GM12878 (cell line): ENCODE measurements at regions not wholly inside any gene's neighbourhood (a gene's known extent, or its start where the extent isn't known, plus 50 kb on each side); places are given as distances from the start of the nearest gene placed in this dataset.

Source experiments
- ATAC-seq: fragments of 200-7000 bp; cut with Tn5 transposase; 3 replicates; pipeline ENCODE4 v1.9.1; 2020; ENCODE audit warnings: mild to moderate bottlenecking, moderate library complexity
- BruUV-seq: library from RNA; stranded (reverse); fragments of 400-500 nt; replicated peaks from 2 replicates; lab custom pipeline; 2021; lab: Mats Ljungman, UMichigan
- CTCF ChIA-PET: fragments of 300-600 bp; sonication (Branson Sonifier 250); formaldehyde crosslinking; extraction: SDS; loops from one replicate; lab custom pipeline; 2021; ENCODE audit warnings: inconsistent platforms; lab: Yijun Ruan, JAX
- POLR2A ChIA-PET: fragments of 350-600 bp; formaldehyde crosslinking; extraction: SDS; loops from one replicate; lab custom pipeline; 2021; ENCODE audit warnings: inconsistent platforms; lab: Charles Lee
- RAD21 ChIA-PET: fragments of 300-600 bp; sonication (Branson Sonifier 250); formaldehyde crosslinking; loops from one replicate; lab custom pipeline; 2023; ENCODE audit warnings: antibody characterized with exemption; ENCODE audit not compliant: unreplicated experiment; lab: Charles Lee
- SMC1A ChIA-PET: fragments of 300-600 bp; sonication (Branson Sonifier 250); formaldehyde crosslinking; loops from one replicate; lab custom pipeline; 2023; ENCODE audit not compliant: unreplicated experiment, uncharacterized antibody; lab: Charles Lee
- DNase-seq: peaks from one replicate; pipeline ENCODE4 v3.0.0-alpha.2; 2011; ENCODE audit warnings: low read depth, low spot score
- FAIRE-seq: peaks from 3 replicates; lab custom pipeline; 2011; peaks lifted over from hg19 to GRCh38; lab: Jason Lieb, UNC
- H2AFZ ChIP-seq: 2 replicates; pipeline ENCODE4 v1.6.0; 2011; ENCODE audit warnings: low read depth, low read length, control low read depth; ENCODE audit not compliant: control insufficient read depth
- H3K27ac ChIP-seq: 2 replicates; pipeline ENCODE4 v1.5.1; 2011; ENCODE audit warnings: control low read depth; ENCODE audit not compliant: control insufficient read depth, insufficient read depth
- H3K27me3 ChIP-seq, 2 experiments: replicated peaks in 1 of 2; 2 replicates each; pipeline versions ENCODE4 v1.6.0 to v1.6.1; 2011; ENCODE audit warnings: low read length in 1 of 2; ENCODE audit not compliant: control insufficient read depth in 2 of 2, insufficient read depth in 2 of 2
- H3K36me3 ChIP-seq, 2 experiments: 2 replicates each; pipeline ENCODE4 v1.5.1; 2011; ENCODE audit warnings: low read length in 1 of 2; ENCODE audit not compliant: control insufficient read depth in 2 of 2, insufficient read depth in 2 of 2
- H3K4me1 ChIP-seq: 2 replicates; pipeline ENCODE4 v1.6.1; 2011; ENCODE audit warnings: mild to moderate bottlenecking, low read length, moderate library complexity, mixed read lengths; ENCODE audit not compliant: control insufficient read depth, insufficient read depth
- H3K4me2 ChIP-seq: 2 replicates; pipeline ENCODE4 v1.6.0; 2011; ENCODE audit warnings: control low read depth; ENCODE audit not compliant: control insufficient read depth, insufficient read depth
- H3K4me3 ChIP-seq: fragments of 200-600 bp; sonication (generic); 2 replicates; pipeline ENCODE4 v1.5.1; 2016
- H3K79me2 ChIP-seq: 2 replicates; pipeline ENCODE4 v1.6.0; 2011; ENCODE audit warnings: low read length; ENCODE audit not compliant: control insufficient read depth, insufficient read depth
- H3K9ac ChIP-seq: 2 replicates; pipeline ENCODE4 v1.8.0; 2011; ENCODE audit warnings: low read length, control low read depth, mixed read lengths; ENCODE audit not compliant: control insufficient read depth, insufficient read depth
- H3K9me3 ChIP-seq: replicated peaks from 3 replicates; pipeline ENCODE4 v1.5.1; 2011; ENCODE audit warnings: mild to moderate bottlenecking, low read length; ENCODE audit not compliant: control insufficient read depth, insufficient read depth
- H4K20me1 ChIP-seq: 2 replicates; pipeline ENCODE4 v1.6.0; 2011; ENCODE audit not compliant: control insufficient read depth, insufficient read depth
- ATF7 ChIP-seq: fragments of 450-650 bp; IDR thresholded peaks from 2 replicates; pipeline ENCODE4 v1.6.1; 2016; ENCODE audit warnings: low read depth, mild to moderate bottlenecking
- CBX5 ChIP-seq: sonication (generic); IDR thresholded peaks from 2 replicates; pipeline ENCODE4 v1.6.1; 2016; ENCODE audit warnings: low read depth, moderate library complexity, mild to moderate bottlenecking, inconsistent platforms
- FOXM1 ChIP-seq: IDR thresholded peaks from 2 replicates; pipeline ENCODE4 v1.6.1; 2012; ENCODE audit warnings: low read depth, mild to moderate bottlenecking, inconsistent platforms, low read length, moderate library complexity
- IKZF2 ChIP-seq, 2 experiments: fragments of 450-650 bp; IDR thresholded peaks; 2 replicates each; pipeline ENCODE4 v1.6.1; 2017; ENCODE audit warnings: mild to moderate bottlenecking in 2 of 2, moderate library complexity in 2 of 2
- IRF4 ChIP-seq: IDR thresholded peaks from 2 replicates; pipeline ENCODE4 v1.6.1; 2011; ENCODE audit warnings: low read depth, low read length
- KAT2A ChIP-seq: conservative IDR thresholded peaks from 2 replicates; pipeline ENCODE4 v1.6.1; 2011; ENCODE audit warnings: low read depth, low read length; ENCODE audit not compliant: control insufficient read depth
- POLR2AphosphoS2 ChIP-seq: IDR thresholded peaks from 2 replicates; pipeline ENCODE4 v1.6.1; 2011; ENCODE audit warnings: low read depth, mild to moderate bottlenecking, low read length, improper control_type of control experiment, moderate library complexity
- POU2F2 ChIP-seq: IDR thresholded peaks from 3 replicates; pipeline ENCODE4 v1.6.1; 2011; ENCODE audit warnings: low read depth, mild to moderate bottlenecking, low read length, borderline replicate concordance
- RCOR1 ChIP-seq: conservative IDR thresholded peaks from 2 replicates; pipeline ENCODE4 v1.6.1; 2012; ENCODE audit warnings: low read depth, low read length, improper control_type of control experiment
- RELA ChIP-seq: fragments of 450-650 bp; IDR thresholded peaks from 2 replicates; pipeline ENCODE4 v1.8.0; 2014; ENCODE audit warnings: borderline replicate concordance; ENCODE audit not compliant: partially characterized antibody
- RUNX3 ChIP-seq: IDR thresholded peaks from 2 replicates; pipeline ENCODE4 v1.6.1; 2012; ENCODE audit warnings: low read length, inconsistent platforms
- SMAD1 ChIP-seq: fragments of 450-650 bp; IDR thresholded peaks from 2 replicates; pipeline ENCODE4 v1.6.1; 2018; ENCODE audit warnings: mild to moderate bottlenecking, low read depth; ENCODE audit not compliant: partially characterized antibody
- SMARCA5 ChIP-seq: fragments of 450-650 bp; IDR thresholded peaks from 2 replicates; pipeline ENCODE4 v1.6.1; 2017; ENCODE audit warnings: mild to moderate bottlenecking
- TBL1XR1 ChIP-seq: IDR thresholded peaks from 2 replicates; pipeline ENCODE4 v1.6.1; 2012; ENCODE audit warnings: low read depth, low read length, improper control_type of control experiment
- TCF12 ChIP-seq: IDR thresholded peaks from 2 replicates; pipeline ENCODE4 v1.6.1; 2011; ENCODE audit warnings: low read depth, mild to moderate bottlenecking, low read length
- ZNF24 ChIP-seq: fragments of 450-650 bp; IDR thresholded peaks from 2 replicates; pipeline ENCODE4 v1.6.1; 2017; ENCODE audit warnings: antibody characterized with exemption, mild to moderate bottlenecking
- whole genome bisulfite sequencing: methylation state at CpG from one replicate; pipeline ENCODE4 v1.1.6; 2016; ENCODE audit warnings: low lambda C conversion rate; ENCODE audit not compliant: insufficient replicate concordance, insufficient coverage; ENCODE audit errors: missing lambda C conversion rate; 5-methylcytosine and 5-hydroxymethylcytosine counted together
- in situ Hi-C: fragments of 300-500 bp; cut with MboI; formaldehyde crosslinking; loops from 9 replicates; pipeline ENCODE4 v1.14.3; 2018; ENCODE audit warnings: mixed read lengths
- intact Hi-C: fragments of 100-400 bp; cut with micrococcal nuclease; formaldehyde crosslinking; loops from one replicate; pipeline ENCODE4 v1.14.2; 2022; ENCODE audit not compliant: unreplicated experiment
- TF ChIP-seq, protein P1 (sequence below): fragments of 450-650 bp; IDR thresholded peaks from 2 replicates; pipeline ENCODE4 v1.6.1; 2017; ENCODE audit warnings: borderline replicate concordance
- TF ChIP-seq, protein P2 (sequence below): IDR thresholded peaks from 2 replicates; pipeline ENCODE4 v1.6.1; 2012; ENCODE audit warnings: low read depth, low read length, improper control_type of control experiment
- TF ChIP-seq, protein P3 (sequence below): fragments of 150-350 bp; IDR thresholded peaks from 2 replicates; pipeline ENCODE4 v1.6.1; 2014; ENCODE audit warnings: mild to moderate bottlenecking, low read depth, low read length

DNA sequence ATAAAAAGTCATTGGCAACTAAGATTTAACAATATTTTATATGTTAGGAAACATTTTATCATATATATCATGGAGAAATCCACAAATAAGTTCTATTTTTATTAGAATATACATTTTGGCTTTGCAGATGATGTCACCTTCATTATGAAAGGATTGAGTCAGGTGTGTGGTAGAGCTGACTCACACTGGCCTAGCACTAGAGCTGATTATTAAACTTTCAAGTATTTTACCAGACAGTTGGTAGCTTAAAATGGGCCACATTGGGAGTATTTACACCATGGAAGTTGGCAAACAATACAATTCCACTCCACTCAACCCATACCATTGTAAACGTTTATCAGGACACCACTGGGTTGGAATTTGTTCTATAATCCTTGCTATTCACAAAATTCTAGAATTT, 1036.6 kb downstream of the TRHDE start:
- H3K9ac ChIP-seq, result no peak overlapping the region
- no peak overlapping the region for H3K27ac ChIP-seq
- ChIA-PET SMC1A (interaction anchor here (0.5 kb wide), 1 partner anchor 682 kb away, joined by 3 read pairs; no protein-coding TSS in a partner anchor), RAD21 (no interaction called here), POLR2A (no interaction called here), CTCF (interaction anchor here (0.8 kb wide), 1 partner anchor 11 kb away, joined by 3 read pairs; no protein-coding TSS in a partner anchor)
- 0% methylated on average over 1 of the region's 1 CpG for WGBS
- FAIRE-seq (no peak), DNase-seq (no peak), ATAC-seq (no peak)
- H3K4me1 ChIP-seq, result no peaks in the 10 kb centered on the region
- in situ Hi-C loops, result no loop called here
- no peaks in the 10 kb centered on the region for H3K27me3 ChIP-seq
- H3K36me3 ChIP-seq, result no peaks in the 10 kb centered on the region
- H3K4me2 ChIP-seq, result no peak overlapping the region
- no peaks in the 10 kb centered on the region for H4K20me1 ChIP-seq
- intact Hi-C loops, result no loop called here
- TF ChIP-seq FOXM1 (no peak), RELA (no peak), TBL1XR1 (no peak), POLR2AphosphoS2 (no peak), IKZF2 (IDR thresholded peaks at IDR 0.05) (no peak), IRF4 (no peak), ZNF24 (no peak), KAT2A (no peak), SMARCA5 (no peak), CBX5 (no peak), ATF7 (no peak), SMAD1 (no peak), RUNX3 (no peak), TCF12 (no peak), RCOR1 (no peak), POU2F2 (no peak)
- TF ChIP-seq, protein P1, sequence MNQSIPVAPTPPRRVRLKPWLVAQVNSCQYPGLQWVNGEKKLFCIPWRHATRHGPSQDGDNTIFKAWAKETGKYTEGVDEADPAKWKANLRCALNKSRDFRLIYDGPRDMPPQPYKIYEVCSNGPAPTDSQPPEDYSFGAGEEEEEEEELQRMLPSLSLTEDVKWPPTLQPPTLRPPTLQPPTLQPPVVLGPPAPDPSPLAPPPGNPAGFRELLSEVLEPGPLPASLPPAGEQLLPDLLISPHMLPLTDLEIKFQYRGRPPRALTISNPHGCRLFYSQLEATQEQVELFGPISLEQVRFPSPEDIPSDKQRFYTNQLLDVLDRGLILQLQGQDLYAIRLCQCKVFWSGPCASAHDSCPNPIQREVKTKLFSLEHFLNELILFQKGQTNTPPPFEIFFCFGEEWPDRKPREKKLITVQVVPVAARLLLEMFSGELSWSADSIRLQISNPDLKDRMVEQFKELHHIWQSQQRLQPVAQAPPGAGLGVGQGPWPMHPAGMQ, result no peak
- TF ChIP-seq, protein P2, sequence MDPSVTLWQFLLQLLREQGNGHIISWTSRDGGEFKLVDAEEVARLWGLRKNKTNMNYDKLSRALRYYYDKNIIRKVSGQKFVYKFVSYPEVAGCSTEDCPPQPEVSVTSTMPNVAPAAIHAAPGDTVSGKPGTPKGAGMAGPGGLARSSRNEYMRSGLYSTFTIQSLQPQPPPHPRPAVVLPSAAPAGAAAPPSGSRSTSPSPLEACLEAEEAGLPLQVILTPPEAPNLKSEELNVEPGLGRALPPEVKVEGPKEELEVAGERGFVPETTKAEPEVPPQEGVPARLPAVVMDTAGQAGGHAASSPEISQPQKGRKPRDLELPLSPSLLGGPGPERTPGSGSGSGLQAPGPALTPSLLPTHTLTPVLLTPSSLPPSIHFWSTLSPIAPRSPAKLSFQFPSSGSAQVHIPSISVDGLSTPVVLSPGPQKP, result no peak
- TF ChIP-seq, protein P3, sequence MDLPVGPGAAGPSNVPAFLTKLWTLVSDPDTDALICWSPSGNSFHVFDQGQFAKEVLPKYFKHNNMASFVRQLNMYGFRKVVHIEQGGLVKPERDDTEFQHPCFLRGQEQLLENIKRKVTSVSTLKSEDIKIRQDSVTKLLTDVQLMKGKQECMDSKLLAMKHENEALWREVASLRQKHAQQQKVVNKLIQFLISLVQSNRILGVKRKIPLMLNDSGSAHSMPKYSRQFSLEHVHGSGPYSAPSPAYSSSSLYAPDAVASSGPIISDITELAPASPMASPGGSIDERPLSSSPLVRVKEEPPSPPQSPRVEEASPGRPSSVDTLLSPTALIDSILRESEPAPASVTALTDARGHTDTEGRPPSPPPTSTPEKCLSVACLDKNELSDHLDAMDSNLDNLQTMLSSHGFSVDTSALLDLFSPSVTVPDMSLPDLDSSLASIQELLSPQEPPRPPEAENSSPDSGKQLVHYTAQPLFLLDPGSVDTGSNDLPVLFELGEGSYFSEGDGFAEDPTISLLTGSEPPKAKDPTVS, result no peak
- H3K4me3 ChIP-seq, result no peak overlapping the region
- no peaks in the 10 kb centered on the region for H3K79me2 ChIP-seq
- BruUV-seq, result no TSS peak
- H3K9me3 ChIP-seq, result no peaks in the 10 kb centered on the region; the same call in 2 of the 3 replicates
- no peak overlapping the region for H2AFZ ChIP-seq
